ENCODE measurements at regions not wholly inside any gene's neighbourhood (a gene's known extent, or its start where the extent isn't known, plus 50 kb on each side); places are given as distances from the start of the nearest gene placed in this dataset.

GRCh38 chr7:24073651-24074420 is 210.2 kb upstream of the NPY start:
- no peaks in the 10 kb centered on the region for H3K27me3 ChIP-seq (ENCODE audit: insufficient read depth, low read length, poor library complexity)
- H4K20me1 ChIP-seq (ENCODE audit: insufficient read depth, low read length), result no peaks in the 10 kb centered on the region
- H3K4me3 ChIP-seq (ENCODE audit: low read depth in 1 of 2, low read length in 2 of 2), result no peak overlapping the region
- no peaks in the 10 kb centered on the region for H3K4me1 ChIP-seq (ENCODE audit: insufficient read depth, low read length)
- H3K36me3 ChIP-seq (ENCODE audit: insufficient read depth, low read length), result no peaks in the 10 kb centered on the region
- H3K9ac ChIP-seq (ENCODE audit: low read depth, low read length), result no peak overlapping the region
- DNase-seq (no peak), ATAC-seq (ENCODE audit: insufficient read depth, low read depth) (no peak)
- no peak overlapping the region for H3K4me2 ChIP-seq (ENCODE audit: insufficient read depth, low read length)
- no peaks in the 10 kb centered on the region for H3K9me3 ChIP-seq (ENCODE audit: insufficient read depth, low read length, severe bottlenecking)
- TF ChIP-seq CTCF (IDR thresholded peaks at IDR 0.05; ENCODE audit: borderline replicate concordance, extremely low read depth, low read length, poor library complexity, severe bottlenecking) (no peak), EZH2 (IDR thresholded peaks at IDR 0.05; ENCODE audit: borderline replicate concordance, low read depth, low read length, severe bottlenecking) (no peak)
- no peak overlapping the region for H3K27ac ChIP-seq (ENCODE audit: low read length)
- no peaks in the 10 kb centered on the region for H3K79me2 ChIP-seq (ENCODE audit: insufficient read depth, low read length)
- no peak overlapping the region for H2AFZ ChIP-seq (ENCODE audit: low read depth, low read length)

GRCh38 chr7:24075426-24075810 is 208.6 kb upstream of the NPY start:
- Histone ChIP-seq H4K20me1 (ENCODE audit: insufficient read depth, low read length) (no peaks in the 10 kb centered on the region), H3K4me2 (ENCODE audit: insufficient read depth, low read length) (no peak overlapping the region), H3K27me3 (ENCODE audit: insufficient read depth, low read length, poor library complexity) (no peaks in the 10 kb centered on the region), H3K27ac (ENCODE audit: low read length) (no peak overlapping the region), H3K9me3 (ENCODE audit: insufficient read depth, low read length, severe bottlenecking) (no peaks in the 10 kb centered on the region), H3K79me2 (ENCODE audit: insufficient read depth, low read length) (no peaks in the 10 kb centered on the region), H3K9ac (ENCODE audit: low read depth, low read length) (no peak overlapping the region), H3K4me3 (ENCODE audit: low read depth in 1 of 2, low read length in 2 of 2) (no peak overlapping the region), H2AFZ (ENCODE audit: low read depth, low read length) (no peak overlapping the region), H3K36me3 (ENCODE audit: insufficient read depth, low read length) (no peaks in the 10 kb centered on the region), H3K4me1 (ENCODE audit: insufficient read depth, low read length) (no peaks in the 10 kb centered on the region)
- ATAC-seq (ENCODE audit: insufficient read depth, low read depth) (no peak), DNase-seq (no peak)
- TF ChIP-seq CTCF (IDR thresholded peaks at IDR 0.05; ENCODE audit: borderline replicate concordance, extremely low read depth, low read length, poor library complexity, severe bottlenecking) (no peak), EZH2 (IDR thresholded peaks at IDR 0.05; ENCODE audit: borderline replicate concordance, low read depth, low read length, severe bottlenecking) (no peak)

- Histone ChIP-seq H3K4me2 (ENCODE audit: insufficient read depth, low read length) (no peak overlapping the region), H3K9me3 (ENCODE audit: insufficient read depth, low read length, severe bottlenecking) (no peaks in the 10 kb centered on the region), H3K9ac (ENCODE audit: low read depth, low read length) (no peak overlapping the region), H2AFZ (ENCODE audit: low read depth, low read length) (no peak overlapping the region), H4K20me1 (ENCODE audit: insufficient read depth, low read length) (no peaks in the 10 kb centered on the region), H3K79me2 (ENCODE audit: insufficient read depth, low read length) (no peaks in the 10 kb centered on the region), H3K4me3 (ENCODE audit: low read depth in 1 of 2, low read length in 2 of 2) (no peak overlapping the region), H3K27me3 (ENCODE audit: insufficient read depth, low read length, poor library complexity) (no peaks in the 10 kb centered on the region), H3K27ac (ENCODE audit: low read length) (no peak overlapping the region), H3K36me3 (ENCODE audit: insufficient read depth, low read length) (no peaks in the 10 kb centered on the region), H3K4me1 (ENCODE audit: insufficient read depth, low read length) (no peaks in the 10 kb centered on the region)
- no peak for ATAC-seq (ENCODE audit: insufficient read depth, low read depth)
- TF ChIP-seq CTCF (IDR thresholded peaks at IDR 0.05; ENCODE audit: borderline replicate concordance, extremely low read depth, low read length, poor library complexity, severe bottlenecking) (no peak), EZH2 (IDR thresholded peaks at IDR 0.05; ENCODE audit: borderline replicate concordance, low read depth, low read length, severe bottlenecking) (no peak)
- DNase-seq, result no peak
Measured at GRCh38 chr7:24082826-24083225, 201.2 kb upstream of the NPY start.

Data from DND-41 (cell line).